ENCODE measurements at regions not wholly inside any gene's neighbourhood (a gene's known extent, or its start where the extent isn't known, plus 50 kb on each side); places are given as distances from the start of the nearest gene placed in this dataset.

- no peaks in the 10 kb centered on the region for H3K36me3 ChIP-seq (ENCODE audit: insufficient read depth, low read length)
- no peaks in the 10 kb centered on the region for H3K4me1 ChIP-seq (ENCODE audit: insufficient read depth, low read length, poor library complexity, severe bottlenecking)
- no peak overlapping the region for H3K4me2 ChIP-seq (ENCODE audit: low read depth, low read length, poor library complexity, severe bottlenecking)
- H3F3A ChIP-seq (ENCODE audit: low read depth), result no peaks in the 10 kb centered on the region
- H3K4me3 ChIP-seq (ENCODE audit: low read length, poor library complexity, severe bottlenecking), result no peak overlapping the region
- no peaks in the 10 kb centered on the region for H4K20me1 ChIP-seq (ENCODE audit: insufficient read depth, low read length, poor library complexity, severe bottlenecking)
- H2AFZ ChIP-seq (ENCODE audit: low read length), result no peak overlapping the region
- no peak for TF ChIP-seq EZH2phosphoT487 (IDR thresholded peaks at IDR 0.05; ENCODE audit: borderline replicate concordance)
- no peak for TF ChIP-seq CTCF (conservative IDR thresholded peaks at IDR 0.05; ENCODE audit: low read length)
- no peaks in the 10 kb centered on the region for H3K79me2 ChIP-seq (ENCODE audit: insufficient read depth, low read length)
- H3K27me3 ChIP-seq (ENCODE audit: insufficient read depth, low read length, poor library complexity, severe bottlenecking), result no peaks in the 10 kb centered on the region
- H3K9me2 ChIP-seq (replicated peaks; ENCODE audit: low read depth, low read length), result no peaks in the 10 kb centered on the region
- no peak overlapping the region for H3K9ac ChIP-seq (ENCODE audit: low read depth, low read length, poor library complexity, severe bottlenecking)
- H3K9me3 ChIP-seq (ENCODE audit: insufficient read depth, low read depth, low read length), result no peaks in the 10 kb centered on the region
Measured at GRCh38 chr16:48102083-48103008, 53.4 kb downstream of the ABCC12 start.

GRCh38 chr16:48101069-48101674 is 54.6 kb downstream of the ABCC12 start:
- H3K9ac ChIP-seq (ENCODE audit: low read depth, low read length, poor library complexity, severe bottlenecking), result no peak overlapping the region
- no peaks in the 10 kb centered on the region for H4K20me1 ChIP-seq (ENCODE audit: insufficient read depth, low read length, poor library complexity, severe bottlenecking)
- H2AFZ ChIP-seq (ENCODE audit: low read length), result no peak overlapping the region
- no peaks in the 10 kb centered on the region for H3K27me3 ChIP-seq (ENCODE audit: insufficient read depth, low read length, poor library complexity, severe bottlenecking)
- H3K79me2 ChIP-seq (ENCODE audit: insufficient read depth, low read length), result no peaks in the 10 kb centered on the region
- H3K4me2 ChIP-seq (ENCODE audit: low read depth, low read length, poor library complexity, severe bottlenecking), result no peak overlapping the region
- H3F3A ChIP-seq (ENCODE audit: low read depth), result no peaks in the 10 kb centered on the region
- no peaks in the 10 kb centered on the region for H3K9me2 ChIP-seq (replicated peaks; ENCODE audit: low read depth, low read length)
- TF ChIP-seq CTCF (conservative IDR thresholded peaks at IDR 0.05; ENCODE audit: low read length) (no peak), EZH2phosphoT487 (IDR thresholded peaks at IDR 0.05; ENCODE audit: borderline replicate concordance) (no peak)
- no peaks in the 10 kb centered on the region for H3K36me3 ChIP-seq (ENCODE audit: insufficient read depth, low read length)
- H3K4me1 ChIP-seq (ENCODE audit: insufficient read depth, low read length, poor library complexity, severe bottlenecking), result no peaks in the 10 kb centered on the region
- H3K4me3 ChIP-seq (ENCODE audit: low read length, poor library complexity, severe bottlenecking), result no peak overlapping the region
- H3K9me3 ChIP-seq (ENCODE audit: insufficient read depth, low read depth, low read length), result no peaks in the 10 kb centered on the region

GRCh38 chr16:48099455-48099854 is 56.3 kb downstream of the ABCC12 start:
- no peak overlapping the region for H3K4me2 ChIP-seq (ENCODE audit: low read depth, low read length, poor library complexity, severe bottlenecking)
- no peaks in the 10 kb centered on the region for H3K36me3 ChIP-seq (ENCODE audit: insufficient read depth, low read length)
- TF ChIP-seq EZH2phosphoT487 (IDR thresholded peaks at IDR 0.05; ENCODE audit: borderline replicate concordance) (no peak), CTCF (conservative IDR thresholded peaks at IDR 0.05; ENCODE audit: low read length) (no peak)
- H3F3A ChIP-seq (ENCODE audit: low read depth), result no peaks in the 10 kb centered on the region
- H3K79me2 ChIP-seq (ENCODE audit: insufficient read depth, low read length), result no peaks in the 10 kb centered on the region
- no peaks in the 10 kb centered on the region for H4K20me1 ChIP-seq (ENCODE audit: insufficient read depth, low read length, poor library complexity, severe bottlenecking)
- no peak overlapping the region for H3K9ac ChIP-seq (ENCODE audit: low read depth, low read length, poor library complexity, severe bottlenecking)
- H3K9me2 ChIP-seq (replicated peaks; ENCODE audit: low read depth, low read length), result no peaks in the 10 kb centered on the region
- H3K27me3 ChIP-seq (ENCODE audit: insufficient read depth, low read length, poor library complexity, severe bottlenecking), result no peaks in the 10 kb centered on the region
- no peaks in the 10 kb centered on the region for H3K9me3 ChIP-seq (ENCODE audit: insufficient read depth, low read depth, low read length)
- H3K4me1 ChIP-seq (ENCODE audit: insufficient read depth, low read length, poor library complexity, severe bottlenecking), result no peaks in the 10 kb centered on the region
- no peak overlapping the region for H2AFZ ChIP-seq (ENCODE audit: low read length)
- H3K4me3 ChIP-seq (ENCODE audit: low read length, poor library complexity, severe bottlenecking), result no peak overlapping the region

Data from Loucy (cell line).